Uterus (tissue), 2 donors: ENCODE measurements at regions not wholly inside any gene's neighbourhood (a gene's known extent, or its start where the extent isn't known, plus 50 kb on each side); places are given as distances from the start of the nearest gene placed in this dataset.

Experiments used
- CTCF ChIP-seq, 4 experiments: fragments of 200-600 bp in 2 of 4; fragments of 450-650 bp in 2 of 4; sonication (generic) in 2 of 4; IDR thresholded peaks; one replicate each; pipeline ENCODE4 v1.5.1; 2016 to 2019; ENCODE audit warnings: antibody characterized with exemption in 4 of 4, mild to moderate bottlenecking in 2 of 4, moderate library complexity in 1 of 4
- POLR2A ChIP-seq, 2 donors: fragments of 450-650 bp; IDR thresholded peaks; one replicate each; pipeline ENCODE4 v1.6.1; 2016; ENCODE audit warnings: antibody characterized with exemption in 2 of 2, mild to moderate bottlenecking in 1 of 2, moderate library complexity in 1 of 2

- TF ChIP-seq POLR2A (IDR thresholded peaks at IDR 0.05) (no peak), CTCF (IDR thresholded peaks at IDR 0.05) (no peak)
Observed at GRCh38 chr13:74597526-74597925, 463.3 kb upstream of the KLF12 start.
